HEK293T (cell line): ENCODE measurements at regions not wholly inside any gene's neighbourhood (a gene's known extent, or its start where the extent isn't known, plus 50 kb on each side); places are given as distances from the start of the nearest gene placed in this dataset.

Experiments used
- CTCF ChIA-PET: fragments of 350-600 bp; formaldehyde crosslinking; extraction: SDS; loops from one replicate; lab custom pipeline; 2021; ENCODE audit warnings: antibody characterized with exemption, inconsistent platforms; lab: Yijun Ruan, JAX
- POLR2A ChIA-PET: fragments of 350-600 bp; formaldehyde crosslinking; extraction: SDS; loops from one replicate; lab custom pipeline; 2020; ENCODE audit warnings: antibody characterized with exemption, inconsistent platforms; lab: Yijun Ruan, JAX
- DNase-seq: peaks from one replicate; pipeline ENCODE4 v3.0.0; 2012; ENCODE audit warnings: mixed read lengths; ENCODE audit errors: extremely low spot score
- ARNT ChIP-seq: fragments of 450-650 bp; IDR thresholded peaks from 2 replicates; pipeline ENCODE4 v1.6.1; 2017; ENCODE audit warnings: mild to moderate bottlenecking
- BHLHE40 ChIP-seq: fragments of 450-650 bp; IDR thresholded peaks from 2 replicates; pipeline ENCODE4 v1.6.1; 2016; ENCODE audit warnings: mild to moderate bottlenecking, moderate library complexity, borderline replicate concordance
- CTBP1 ChIP-seq: fragments of 450-650 bp; IDR thresholded peaks from 2 replicates; pipeline ENCODE4 v1.6.1; 2016; ENCODE audit warnings: borderline replicate concordance
- ELF4 ChIP-seq: fragments of 450-650 bp; IDR thresholded peaks from 2 replicates; pipeline ENCODE4 v1.6.1; 2017; ENCODE audit warnings: antibody characterized with exemption
- FOXA1 ChIP-seq: fragments of 450-650 bp; IDR thresholded peaks from 2 replicates; pipeline ENCODE4 v1.6.1; 2016; ENCODE audit warnings: mild to moderate bottlenecking
- FOXK2 ChIP-seq: fragments of 450-650 bp; IDR thresholded peaks from 2 replicates; pipeline ENCODE4 v1.6.1; 2016; ENCODE audit warnings: mild to moderate bottlenecking
- FOXM1 ChIP-seq: fragments of 450-650 bp; IDR thresholded peaks from 2 replicates; pipeline ENCODE4 v1.6.1; 2017; ENCODE audit warnings: mild to moderate bottlenecking, borderline replicate concordance
- HDGF ChIP-seq: fragments of 450-650 bp; IDR thresholded peaks from 2 replicates; pipeline ENCODE4 v1.6.1; 2017; ENCODE audit warnings: antibody characterized with exemption, borderline replicate concordance
- L3MBTL2 ChIP-seq: fragments of 450-650 bp; conservative IDR thresholded peaks from 2 replicates; pipeline ENCODE4 v1.6.1; 2016; ENCODE audit warnings: mild to moderate bottlenecking
- LEF1 ChIP-seq: fragments of 450-650 bp; IDR thresholded peaks from 2 replicates; pipeline ENCODE4 v1.6.1; 2017; ENCODE audit warnings: mild to moderate bottlenecking, borderline replicate concordance
- NFRKB ChIP-seq: fragments of 450-650 bp; IDR thresholded peaks from 2 replicates; pipeline ENCODE4 v1.6.1; 2016; ENCODE audit warnings: mild to moderate bottlenecking, moderate library complexity
- SP1 ChIP-seq: fragments of 450-650 bp; IDR thresholded peaks from 2 replicates; pipeline ENCODE4 v1.6.1; 2017
- SUZ12 ChIP-seq: fragments of 450-650 bp; IDR thresholded peaks from 2 replicates; pipeline ENCODE4 v1.6.1; 2016; ENCODE audit warnings: mild to moderate bottlenecking
- TARDBP ChIP-seq: fragments of 450-650 bp; IDR thresholded peaks from 2 replicates; pipeline ENCODE4 v1.6.1; 2016
- ZNF384 ChIP-seq: fragments of 450-650 bp; IDR thresholded peaks from 2 replicates; pipeline ENCODE4 v1.6.1; 2016
- TF ChIP-seq, protein P1 (sequence below): fragments of 450-650 bp; IDR thresholded peaks from 2 replicates; pipeline ENCODE4 v1.6.1; 2016

DNA sequence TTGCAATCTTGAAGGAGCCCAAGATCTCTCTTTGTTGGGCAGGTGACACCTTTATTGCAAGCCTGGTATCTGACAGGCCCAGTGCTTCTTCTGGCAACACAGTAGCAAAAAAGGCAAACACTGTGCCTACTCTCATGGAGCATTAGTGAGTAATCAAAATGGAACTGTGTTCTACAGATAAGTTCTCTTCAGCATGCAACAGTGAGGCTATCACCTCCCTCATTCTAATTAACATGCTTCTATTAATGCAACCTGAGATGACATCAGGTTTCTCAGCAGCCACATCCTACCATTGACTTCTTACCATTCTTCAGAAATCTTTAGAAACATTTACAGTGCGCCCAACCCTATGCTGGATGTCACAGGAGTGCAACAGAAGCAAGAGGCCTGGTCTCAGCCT lies 77.9 kb upstream of the KCNMA1 start:
- CTCF ChIA-PET = interaction anchor here (2.3 kb wide), 1 partner anchor 41 kb away, joined by 9 read pairs; no protein-coding TSS in a partner anchor
- DNase-seq = no peak
- no peak for TF ChIP-seq L3MBTL2
- no peak for TF ChIP-seq TARDBP
- no peak for TF ChIP-seq BHLHE40
- no peak for TF ChIP-seq NFRKB
- no peak for TF ChIP-seq FOXA1
- no peak for TF ChIP-seq FOXK2
- TF ChIP-seq, protein P1, sequence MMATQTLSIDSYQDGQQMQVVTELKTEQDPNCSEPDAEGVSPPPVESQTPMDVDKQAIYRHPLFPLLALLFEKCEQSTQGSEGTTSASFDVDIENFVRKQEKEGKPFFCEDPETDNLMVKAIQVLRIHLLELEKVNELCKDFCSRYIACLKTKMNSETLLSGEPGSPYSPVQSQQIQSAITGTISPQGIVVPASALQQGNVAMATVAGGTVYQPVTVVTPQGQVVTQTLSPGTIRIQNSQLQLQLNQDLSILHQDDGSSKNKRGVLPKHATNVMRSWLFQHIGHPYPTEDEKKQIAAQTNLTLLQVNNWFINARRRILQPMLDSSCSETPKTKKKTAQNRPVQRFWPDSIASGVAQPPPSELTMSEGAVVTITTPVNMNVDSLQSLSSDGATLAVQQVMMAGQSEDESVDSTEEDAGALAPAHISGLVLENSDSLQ = no peak
- TF ChIP-seq ELF4 = no peak
- TF ChIP-seq FOXM1 = no peak
- TF ChIP-seq SUZ12 = no peak
- TF ChIP-seq CTBP1 = no peak
- TF ChIP-seq ARNT = no peak
- TF ChIP-seq ZNF384 = no peak
- TF ChIP-seq HDGF = no peak
- TF ChIP-seq SP1 = no peak
- TF ChIP-seq LEF1 = no peak
- POLR2A ChIA-PET = no interaction called here

DNA sequence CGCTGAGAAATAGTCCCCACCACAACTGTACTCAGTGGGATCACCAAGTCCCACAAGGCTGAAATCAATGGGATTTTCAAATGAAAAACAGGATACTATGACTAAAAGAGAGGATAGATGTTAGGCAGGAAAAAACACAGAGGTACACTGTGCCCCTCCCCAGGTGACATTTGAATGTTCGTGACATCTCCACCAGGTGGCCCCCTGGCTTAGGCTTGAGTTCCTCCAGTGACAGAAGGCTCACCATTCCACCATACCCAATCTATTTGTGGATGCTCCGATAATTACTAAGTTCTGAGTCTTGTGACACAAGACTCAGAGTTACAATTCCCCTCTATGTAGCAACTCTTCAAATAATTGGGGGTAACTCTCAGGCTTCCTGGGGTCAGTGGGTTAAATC lies 77.5 kb upstream of the KCNMA1 start:
- POLR2A ChIA-PET = no interaction called here
- no peak for TF ChIP-seq ELF4
- no peak for TF ChIP-seq LEF1
- CTCF ChIA-PET = interaction anchor here (2.0 to 2.3 kb wide), 2 partner anchors 8 to 42 kb away, joined by 7 to 9 read pairs; no protein-coding TSS in a partner anchor
- DNase-seq = peak; percentile 28

DNA sequence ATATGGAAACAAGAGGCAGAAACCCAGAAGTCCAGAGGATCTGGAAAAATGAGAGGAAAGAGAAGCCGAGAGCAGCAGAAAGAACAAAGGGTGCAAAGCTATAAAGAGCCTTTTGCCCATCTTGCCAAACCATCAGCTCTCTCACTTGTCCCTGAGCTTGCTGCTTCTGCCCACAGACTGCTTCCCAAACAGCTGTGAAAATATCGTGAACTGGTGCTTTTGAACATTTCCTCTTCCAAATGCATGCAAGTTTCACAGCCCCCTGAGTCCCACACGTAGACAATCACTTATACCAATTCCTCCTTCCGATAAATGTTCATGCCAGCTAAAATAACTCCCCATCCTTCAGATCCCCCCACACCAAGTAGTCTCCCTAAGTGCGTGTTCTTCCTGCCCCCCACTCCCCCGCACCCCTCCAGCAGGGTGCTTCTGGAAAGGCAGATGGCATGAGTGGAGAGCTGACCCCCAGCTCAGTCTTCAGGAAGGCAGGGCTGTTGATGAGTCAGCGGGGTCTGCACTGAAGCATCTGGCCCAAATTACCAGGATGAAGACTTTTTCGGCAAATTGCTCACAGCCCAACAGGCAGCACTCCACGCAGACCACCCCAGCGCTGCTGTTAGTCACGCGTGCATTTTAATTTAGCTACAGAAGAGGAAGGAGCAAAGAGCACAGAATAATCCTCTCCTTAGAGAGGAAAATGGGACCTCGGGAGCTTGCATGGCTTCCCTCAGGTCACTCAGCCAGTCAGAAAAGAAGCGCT lies 76.1 kb upstream of the KCNMA1 start:
- CTCF ChIA-PET = interaction anchor here (0.9 to 3.4 kb wide), 7 partner anchors 9 to 548 kb away, joined by 3 to 28 read pairs (median 6); no protein-coding TSS in a partner anchor
- POLR2A ChIA-PET = no interaction called here

DNA sequence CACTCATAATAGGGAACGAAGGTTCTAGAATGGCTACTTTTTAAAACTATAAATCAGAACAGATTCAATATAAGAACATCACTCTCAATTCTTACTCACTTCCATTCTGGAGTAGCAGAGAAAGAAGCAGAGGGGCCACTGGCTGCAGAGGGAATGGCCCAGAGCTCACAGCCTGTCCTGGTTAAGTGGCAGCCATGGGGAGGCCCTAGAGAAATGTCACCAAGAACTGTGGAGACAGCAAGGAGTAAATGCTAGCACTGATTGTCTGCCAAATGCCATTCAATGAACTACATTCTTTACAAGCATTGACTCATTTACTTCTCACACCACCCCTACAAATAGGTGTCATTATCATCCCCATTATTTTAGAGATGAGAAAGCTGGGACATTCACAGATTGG lies 74.6 kb upstream of the KCNMA1 start:
- ChIA-PET POLR2A (no interaction called here), CTCF (interaction anchor here (0.7 to 3.4 kb wide), 15 partner anchors 12 to 550 kb away, joined by 3 to 28 read pairs (median 5); no protein-coding TSS in a partner anchor)
- no peak for DNase-seq
- TF ChIP-seq SP1 (no peak), LEF1 (no peak), NFRKB (no peak), L3MBTL2 (no peak), FOXM1 (no peak), ZNF384 (no peak)

More for the DNA sequence above, 76.1 kb upstream of the KCNMA1 start:
- no peak for DNase-seq
- TF ChIP-seq ZNF384 (no peak), NFRKB (no peak), FOXA1 (no peak), ARNT (no peak), TARDBP (no peak), FOXK2 (no peak), SUZ12 (no peak), HDGF (no peak), ELF4 (no peak), L3MBTL2 (no peak)
- TF ChIP-seq, protein P1 = no peak

DNA sequence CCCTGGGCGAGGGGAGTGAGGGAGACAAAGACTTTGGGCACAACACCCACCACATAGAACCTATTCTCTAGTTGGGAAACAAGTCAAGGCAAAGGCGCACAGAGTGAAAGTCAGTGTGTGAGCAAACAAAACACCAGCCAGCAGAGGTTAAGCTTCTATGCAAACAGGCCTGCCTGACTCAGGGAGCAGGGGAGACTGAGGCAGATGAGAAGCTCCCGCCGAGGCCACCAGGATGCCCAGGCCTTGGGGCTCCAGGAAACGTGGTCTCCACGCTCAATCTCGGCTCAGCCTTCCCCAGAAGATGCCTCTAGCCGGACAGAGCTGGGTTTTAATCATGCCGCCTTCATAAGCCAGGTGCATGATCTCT lies 74.1 kb upstream of the KCNMA1 start:
- DNase-seq = no peak
- TF ChIP-seq FOXM1 = no peak
- no peak for TF ChIP-seq FOXA1
- no peak for TF ChIP-seq NFRKB
- TF ChIP-seq CTBP1 = no peak
- TF ChIP-seq L3MBTL2 = no peak
- TF ChIP-seq TARDBP = no peak
- no peak for TF ChIP-seq BHLHE40
- no peak for TF ChIP-seq ELF4
- TF ChIP-seq SP1 = no peak
- POLR2A ChIA-PET = no interaction called here
- CTCF ChIA-PET = interaction anchor here (0.6 to 3.4 kb wide), 29 partner anchors 11 to 550 kb away, joined by 3 to 28 read pairs (median 4); no protein-coding TSS in a partner anchor

DNA sequence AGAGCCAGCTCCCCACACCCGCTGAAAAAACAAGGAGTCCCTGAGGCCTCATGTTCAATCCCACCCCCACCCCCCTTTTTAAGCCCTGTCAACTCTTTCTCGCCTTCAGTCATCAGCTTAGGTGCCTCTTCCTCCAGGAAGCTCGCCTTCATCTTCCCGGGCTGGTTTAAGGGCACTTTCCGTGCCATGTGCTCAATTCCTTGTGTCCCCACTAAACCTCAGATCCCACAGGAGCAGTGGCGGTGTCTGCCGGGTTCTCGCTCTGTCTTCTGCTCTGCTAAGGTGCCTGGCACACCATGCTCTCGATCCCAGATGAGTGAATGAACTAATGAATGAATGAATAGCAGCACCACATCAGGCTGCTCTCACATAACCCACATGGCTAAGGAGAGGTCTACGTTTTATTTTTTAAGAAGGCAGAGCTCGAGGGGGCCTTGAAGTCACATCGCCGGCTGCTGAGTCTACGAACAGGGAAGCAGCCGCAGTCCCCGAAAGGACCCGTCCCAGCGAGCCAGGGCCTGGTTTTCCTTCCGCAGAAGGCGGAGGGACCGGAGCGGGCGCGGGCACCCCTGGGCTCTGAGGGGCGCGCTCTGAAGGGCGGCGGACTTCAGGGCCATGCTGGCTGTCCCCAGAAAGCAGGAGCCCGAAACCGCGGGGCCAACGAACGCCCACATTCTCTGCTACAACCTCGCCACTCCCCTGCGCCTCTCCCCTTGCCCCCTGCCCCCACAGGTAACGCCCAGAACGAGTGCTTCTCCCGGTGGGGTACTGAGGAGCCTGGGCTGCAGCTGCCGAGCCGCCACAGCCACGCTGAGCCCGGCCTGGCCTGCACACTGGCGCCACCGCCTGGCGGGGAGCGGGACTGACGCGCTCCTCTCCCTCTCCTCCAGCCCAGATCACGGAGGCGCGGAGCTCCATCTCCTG lies 73.4 kb upstream of the KCNMA1 start:
- CTCF ChIA-PET = interaction anchor here (0.5 to 3.4 kb wide), 31 partner anchors 11 to 549 kb away, joined by 3 to 28 read pairs (median 4); no protein-coding TSS in a partner anchor
- POLR2A ChIA-PET = no interaction called here
- TF ChIP-seq TARDBP = 0 out of 2 replicates have a peak, but pooled peaks have one; percentile 17
- no peak for TF ChIP-seq FOXM1
- no peak for TF ChIP-seq FOXA1
- no peak for TF ChIP-seq HDGF
- no peak for TF ChIP-seq SP1
- TF ChIP-seq SUZ12 = no peak
- peak; percentile 90 for DNase-seq
